ENCODE measurements at regions not wholly inside any gene's neighbourhood (a gene's known extent, or its start where the extent isn't known, plus 50 kb on each side); places are given as distances from the start of the nearest gene placed in this dataset.

- TF ChIP-seq CTCF (conservative IDR thresholded peaks at IDR 0.05; ENCODE audit: low read depth in 2 of 2) (no peak), JUNB (IDR thresholded peaks at IDR 0.05; ENCODE audit: unreplicated experiment) (no peak), POLR2AphosphoS5 (IDR thresholded peaks at IDR 0.05; ENCODE audit: low read depth) (no peak), REST (IDR thresholded peaks at IDR 0.05; ENCODE audit: unreplicated experiment) (no peak), EZH2 (IDR thresholded peaks at IDR 0.05; ENCODE audit: low read depth, unreplicated experiment) (no peak), ZNF331 (CRISPR knock-in tag; IDR thresholded peaks at IDR 0.05; ENCODE audit: low read depth) (no peak), CREB1 (CRISPR knock-in tag; IDR thresholded peaks at IDR 0.05; ENCODE audit: low read depth) (no peak), EZH2phosphoT487 (IDR thresholded peaks at IDR 0.05; ENCODE audit: unreplicated experiment) (no peak), ETS1 (IDR thresholded peaks at IDR 0.05) (no peak), ZNF114 (CRISPR knock-in tag; IDR thresholded peaks at IDR 0.05) (no peak), NANOG (IDR thresholded peaks at IDR 0.05; ENCODE audit: borderline replicate concordance) (no peak), STAT1 (IDR thresholded peaks at IDR 0.05; ENCODE audit: unreplicated experiment) (no peak), ZNF462 (CRISPR knock-in tag; IDR thresholded peaks at IDR 0.05) (no peak)
Observed at GRCh38 chr15:92520914-92521623, 127.4 kb downstream of the ST8SIA2 start.
